GM23338 (cell line): ENCODE measurements at regions not wholly inside any gene's neighbourhood (a gene's known extent, or its start where the extent isn't known, plus 50 kb on each side); places are given as distances from the start of the nearest gene placed in this dataset.

Experiments
- ATAC-seq: fragments of 200-7000 bp; cut with Tn5 transposase; 3 replicates; pipeline ENCODE4 v1.9.1; 2020
- DNase-seq: peaks from one replicate; pipeline ENCODE4 v3.0.0-alpha.2; 2015; ENCODE audit warnings: low spot score
- H2AFZ ChIP-seq: fragments of 200-600 bp; sonication (generic); 2 replicates; pipeline ENCODE4 v1.8.0; 2016; ENCODE audit warnings: antibody characterized with exemption, mild to moderate bottlenecking, moderate library complexity
- H3F3A ChIP-seq: fragments of 200-600 bp; sonication (generic); replicated peaks from 2 replicates; pipeline ENCODE4 v1.8.0; 2017; ENCODE audit warnings: antibody characterized with exemption, mixed run types, low read depth
- H3K27ac ChIP-seq: fragments of 200-600 bp; sonication (generic); 2 replicates; pipeline ENCODE4 v1.6.1; 2016; ENCODE audit warnings: low read depth
- H3K27me3 ChIP-seq: fragments of 200-600 bp; sonication (generic); 2 replicates; pipeline ENCODE4 v1.8.0; 2016; ENCODE audit warnings: mild to moderate bottlenecking, mixed run types, moderate library complexity; ENCODE audit not compliant: insufficient read depth
- H3K36me3 ChIP-seq: fragments of 200-600 bp; sonication (generic); 2 replicates; pipeline ENCODE4 v1.8.0; 2016; ENCODE audit warnings: mild to moderate bottlenecking; ENCODE audit not compliant: insufficient read depth
- H3K4me1 ChIP-seq: fragments of 200-600 bp; sonication (generic); 2 replicates; pipeline ENCODE4 v1.8.0; 2016; ENCODE audit warnings: mild to moderate bottlenecking, moderate library complexity; ENCODE audit not compliant: insufficient read depth
- H3K4me2 ChIP-seq: fragments of 200-600 bp; sonication (generic); 2 replicates; pipeline ENCODE4 v1.7.1; 2017; ENCODE audit warnings: mixed run types
- H3K4me3 ChIP-seq: fragments of 200-600 bp; sonication (generic); 2 replicates; pipeline ENCODE4 v1.6.1; 2016; ENCODE audit warnings: mixed run types
- H3K79me2 ChIP-seq: fragments of 200-600 bp; sonication (generic); replicated peaks from 2 replicates; pipeline ENCODE4 v1.8.0; 2017; ENCODE audit warnings: mild to moderate bottlenecking; ENCODE audit not compliant: insufficient read depth
- H3K9me2 ChIP-seq: fragments of 200-600 bp; sonication (generic); 2 replicates; pipeline ENCODE4 v1.8.0; 2017; ENCODE audit not compliant: insufficient read depth
- H4K20me1 ChIP-seq: fragments of 200-600 bp; sonication (generic); replicated peaks from 2 replicates; pipeline ENCODE4 v1.8.0; 2017; ENCODE audit warnings: mild to moderate bottlenecking; ENCODE audit not compliant: insufficient read depth
- H3K27ac Mint-ChIP-seq: 2 replicates; pipeline ENCODE4 v1.8.0; 2020; ENCODE audit warnings: inconsistent platforms, mild to moderate bottlenecking, moderate library complexity, mixed read lengths
- H3K27me3 Mint-ChIP-seq: 3 replicates; pipeline ENCODE4 v1.8.0; 2022; ENCODE audit warnings: low read depth, mild to moderate bottlenecking, moderate library complexity, mixed read lengths, inconsistent platforms; ENCODE audit not compliant: insufficient read depth, poor library complexity
- H3K36me3 Mint-ChIP-seq: 3 replicates; pipeline ENCODE4 v1.8.0; 2021; ENCODE audit warnings: low read depth, mild to moderate bottlenecking, inconsistent platforms, moderate library complexity, mixed read lengths
- H3K4me1 Mint-ChIP-seq: 3 replicates; pipeline ENCODE4 v1.8.0; 2020; ENCODE audit warnings: mild to moderate bottlenecking, inconsistent platforms, mixed read lengths
- H3K4me3 Mint-ChIP-seq: 3 replicates; pipeline ENCODE4 v1.8.0; 2021; ENCODE audit warnings: moderate library complexity, mild to moderate bottlenecking, inconsistent platforms, mixed read lengths
- H3K9me3 Mint-ChIP-seq: 3 replicates; pipeline ENCODE4 v1.8.0; 2020; ENCODE audit warnings: moderate library complexity, mild to moderate bottlenecking, inconsistent platforms, mixed read lengths
- CREB1 ChIP-seq: fragments of 250-450 bp; sonication (Bioruptor Pico); IDR thresholded peaks from 2 replicates; pipeline ENCODE4 v1.5.0; 2020; ENCODE audit warnings: low read depth, mild to moderate bottlenecking, moderate library complexity
- ETS1 ChIP-seq: IDR thresholded peaks from 2 replicates; pipeline ENCODE4 v1.6.1; 2016; ENCODE audit warnings: antibody characterized with exemption
- EZH2 ChIP-seq: fragments of 200-600 bp; sonication (generic); IDR thresholded peaks from one replicate; pipeline ENCODE4 v1.8.0; 2017; ENCODE audit warnings: antibody characterized with exemption, mild to moderate bottlenecking, low read depth; ENCODE audit not compliant: unreplicated experiment
- EZH2phosphoT487 ChIP-seq: fragments of 200-600 bp; sonication (generic); IDR thresholded peaks from one replicate; pipeline ENCODE4 v1.8.1; 2018; ENCODE audit warnings: antibody characterized with exemption; ENCODE audit not compliant: unreplicated experiment
- JUNB ChIP-seq: IDR thresholded peaks from one replicate; pipeline ENCODE4 v1.6.1; 2016; ENCODE audit warnings: antibody characterized with exemption; ENCODE audit not compliant: unreplicated experiment
- NANOG ChIP-seq: IDR thresholded peaks from 2 replicates; pipeline ENCODE4 v1.6.1; 2016; ENCODE audit warnings: antibody characterized with exemption, borderline replicate concordance
- STAT1 ChIP-seq: IDR thresholded peaks from one replicate; pipeline ENCODE4 v1.6.1; 2016; ENCODE audit warnings: antibody characterized with exemption; ENCODE audit not compliant: unreplicated experiment
- ZNF114 ChIP-seq: fragments of 250-450 bp; sonication (Bioruptor Pico); IDR thresholded peaks from 2 replicates; pipeline ENCODE4 v1.5.0; 2020; ENCODE audit warnings: mild to moderate bottlenecking, moderate library complexity
- ZNF331 ChIP-seq: fragments of 250-450 bp; sonication (Bioruptor Pico); IDR thresholded peaks from 2 replicates; pipeline ENCODE4 v1.5.0; 2020; ENCODE audit warnings: low read depth, mild to moderate bottlenecking, moderate library complexity

- H3K27ac Mint-ChIP-seq = no peak overlapping the region
- no peak for DNase-seq
- H2AFZ ChIP-seq = peak overlapping the region; percentile 76; the same call in 1 of the 2 replicates
- no peaks in the 10 kb centered on the region for H3K9me2 ChIP-seq
- no peak overlapping the region for H3K4me3 ChIP-seq
- ATAC-seq = no peak
- H3K4me1 ChIP-seq = no peaks in the 10 kb centered on the region
- H3K36me3 ChIP-seq = no peaks in the 10 kb centered on the region
- H3K4me1 Mint-ChIP-seq = no peaks in the 10 kb centered on the region
- H3K79me2 ChIP-seq = no peaks in the 10 kb centered on the region
- H4K20me1 ChIP-seq = no peaks in the 10 kb centered on the region
- no peaks in the 10 kb centered on the region for H3K36me3 Mint-ChIP-seq
- no peak overlapping the region for H3K4me2 ChIP-seq
- no peaks in the 10 kb centered on the region for H3K27me3 ChIP-seq
- no peak overlapping the region for H3K27ac ChIP-seq
- no peaks in the 10 kb centered on the region for H3F3A ChIP-seq
- no peaks in the 10 kb centered on the region for H3K9me3 Mint-ChIP-seq
- TF ChIP-seq CREB1 = no peak
- no peak for TF ChIP-seq EZH2phosphoT487
- no peak overlapping the region for H3K4me3 Mint-ChIP-seq
- peaks cover 1% of the 10 kb centered on the region for H3K27me3 Mint-ChIP-seq
Observed at GRCh38 chr6:99066044-99066443, 118.3 kb upstream of the FBXL4 start.

- no peaks in the 10 kb centered on the region for H3K4me1 Mint-ChIP-seq
- no peaks in the 10 kb centered on the region for H3K9me3 Mint-ChIP-seq
- Histone ChIP-seq H3K4me3 (no peak overlapping the region), H3K27me3 (no peaks in the 10 kb centered on the region), H3F3A (no peaks in the 10 kb centered on the region), H3K9me2 (no peaks in the 10 kb centered on the region), H3K4me1 (no peaks in the 10 kb centered on the region), H4K20me1 (no peaks in the 10 kb centered on the region), H3K27ac (no peak overlapping the region), H3K36me3 (no peaks in the 10 kb centered on the region), H3K4me2 (no peak overlapping the region), H3K79me2 (no peaks in the 10 kb centered on the region), H2AFZ (no peak overlapping the region)
- ATAC-seq (no peak), DNase-seq (no peak)
- H3K27me3 Mint-ChIP-seq = peaks cover 1% of the 10 kb centered on the region
- no peak for TF ChIP-seq CREB1
- no peak for TF ChIP-seq ZNF114 (CRISPR knock-in tag)
- H3K27ac Mint-ChIP-seq = no peak overlapping the region
- no peak overlapping the region for H3K4me3 Mint-ChIP-seq
- H3K36me3 Mint-ChIP-seq = no peaks in the 10 kb centered on the region
Observed at GRCh38 chr6:99064834-99065233, 117.1 kb upstream of the FBXL4 start.

- ATAC-seq (no peak), DNase-seq (no peak)
- Histone ChIP-seq H3K4me1 (no peaks in the 10 kb centered on the region), H3K4me3 (no peak overlapping the region), H4K20me1 (no peaks in the 10 kb centered on the region), H3K9me2 (no peaks in the 10 kb centered on the region), H3K27me3 (no peaks in the 10 kb centered on the region), H3K4me2 (no peak overlapping the region), H2AFZ (no peak overlapping the region), H3F3A (no peaks in the 10 kb centered on the region), H3K36me3 (no peaks in the 10 kb centered on the region), H3K79me2 (no peaks in the 10 kb centered on the region), H3K27ac (no peak overlapping the region)
- no peak overlapping the region for H3K4me3 Mint-ChIP-seq
- H3K4me1 Mint-ChIP-seq = no peaks in the 10 kb centered on the region
- no peak for TF ChIP-seq ETS1
- TF ChIP-seq JUNB = no peak
- no peaks in the 10 kb centered on the region for H3K36me3 Mint-ChIP-seq
- H3K9me3 Mint-ChIP-seq = no peaks in the 10 kb centered on the region
- no peaks in the 10 kb centered on the region for H3K27me3 Mint-ChIP-seq
- H3K27ac Mint-ChIP-seq = no peak overlapping the region
Observed at GRCh38 chr6:99036672-99037071, 88.9 kb upstream of the FBXL4 start.

- H3K4me1 Mint-ChIP-seq = peaks cover 3% of the 10 kb centered on the region; the same call in 1 of the 3 replicates
- TF ChIP-seq EZH2phosphoT487 = no peak
- no peak for TF ChIP-seq ETS1
- no peak for TF ChIP-seq EZH2
- TF ChIP-seq ZNF331 = no peak
- no peak for TF ChIP-seq NANOG
- TF ChIP-seq CREB1 = no peak
- no peak for TF ChIP-seq STAT1
- no peak for ATAC-seq
Observed at GRCh38 chr6:99032396-99032795, 84.7 kb upstream of the FBXL4 start.

More at GRCh38 chr6:99032396-99032795, 84.7 kb upstream of the FBXL4 start:
- Mint-ChIP-seq H3K36me3 (peaks cover 2% of the 10 kb centered on the region; the same call in 1 of the 3 replicates), H3K27ac (no peak overlapping the region), H3K9me3 (peaks cover 2% of the 10 kb centered on the region), H3K27me3 (no peaks in the 10 kb centered on the region), H3K4me3 (no peak overlapping the region)
- Histone ChIP-seq H3K9me2 (no peaks in the 10 kb centered on the region), H2AFZ (peak overlapping the region; percentile 23; the same call in 1 of the 2 replicates), H3K27ac (no peak overlapping the region), H4K20me1 (no peaks in the 10 kb centered on the region), H3K36me3 (no peaks in the 10 kb centered on the region), H3K27me3 (no peaks in the 10 kb centered on the region), H3K79me2 (no peaks in the 10 kb centered on the region), H3K4me3 (no peak overlapping the region), H3F3A (no peaks in the 10 kb centered on the region), H3K4me1 (no peaks in the 10 kb centered on the region), H3K4me2 (no peak overlapping the region)
- no peak for DNase-seq
